Ovary (tissue), 7 donors: ENCODE measurements at regions not wholly inside any gene's neighbourhood (a gene's known extent, or its start where the extent isn't known, plus 50 kb on each side); places are given as distances from the start of the nearest gene placed in this dataset.
"Not testable (repeated sequence)": the region's sequence is repeated elsewhere in the genome, so short reads cannot be mapped to it uniquely, and the experiment has no call there.

Source experiments
- DNase-seq, 5 donors: peaks; one replicate each; pipeline ENCODE4 v3.0.0-alpha.2; 2019 to 2020
- H3K27ac ChIP-seq, 2 donors: fragments of 200-600 bp; one replicate each; pipeline versions ENCODE4 v1.5.1 to v1.8.0; 2019 to 2022
- H3K27me3 ChIP-seq: fragments of 200-600 bp; one replicate; pipeline ENCODE4 v1.8.0; 2022
- H3K36me3 ChIP-seq: fragments of 200-600 bp; sonication (generic); one replicate; pipeline ENCODE4 v1.5.1; 2019
- H3K4me1 ChIP-seq: one replicate; pipeline ENCODE4 v1.8.1; 2013; ENCODE audit warnings: mild to moderate bottlenecking, moderate library complexity; ENCODE audit not compliant: insufficient read depth
- H3K4me3 ChIP-seq: fragments of 200-600 bp; sonication (generic); one replicate; pipeline ENCODE4 v1.5.1; 2017
- H3K9me3 ChIP-seq, 2 donors: fragments of 200-600 bp in 1 of 2; sonication (generic) in 1 of 2; one replicate each; pipeline versions ENCODE4 v1.5.1 to v1.8.1; 2013 to 2019; ENCODE audit warnings: mild to moderate bottlenecking in 1 of 2, moderate library complexity in 1 of 2
- CTCF ChIP-seq, 3 donors: fragments of 450-650 bp in 2 of 3; fragments of 200-600 bp in 1 of 3; IDR thresholded peaks; one replicate each; pipeline versions ENCODE4 v1.5.1 to v1.8.0; 2016 to 2022; ENCODE audit warnings: antibody characterized with exemption in 3 of 3, mild to moderate bottlenecking in 1 of 3
- EP300 ChIP-seq: sonication (generic); formaldehyde crosslinking; IDR thresholded peaks from one replicate; pipeline ENCODE4 v1.6.1; 2017; ENCODE audit warnings: antibody characterized with exemption
- POLR2A ChIP-seq: fragments of 450-650 bp; IDR thresholded peaks from one replicate; pipeline ENCODE4 v1.6.1; 2017; ENCODE audit warnings: antibody characterized with exemption, mild to moderate bottlenecking, moderate library complexity
- WGBS, 3 donors: extraction: QIAGEN DNeasy Blood & Tissue Kit in 1 of 3; methylation state at CpG; one replicate each; pipeline versions ENCODE4 v1.1.5 to v1.1.7; 2013 to 2017; 5-methylcytosine and 5-hydroxymethylcytosine counted together
- intact Hi-C, 4 donors: fragments of 100-400 bp; cut with DNase I; formaldehyde crosslinking; loops; one replicate each; pipeline versions ENCODE4 v1.11.0 to v1.15.1; 2022 to 2023
- donor health status: DM: no; HTN: no; CAD: no; lungs with moderate emphysema.
- donor health status: DM: no; HTN: no; CAD: no.
- donor health status: Bipolar disorder and iron deficiency.
- donor health status: DM: no; HTN: no; CAD: no.
- donor health status: DM: yes; HTN: yes; CAD: no.

DNA sequence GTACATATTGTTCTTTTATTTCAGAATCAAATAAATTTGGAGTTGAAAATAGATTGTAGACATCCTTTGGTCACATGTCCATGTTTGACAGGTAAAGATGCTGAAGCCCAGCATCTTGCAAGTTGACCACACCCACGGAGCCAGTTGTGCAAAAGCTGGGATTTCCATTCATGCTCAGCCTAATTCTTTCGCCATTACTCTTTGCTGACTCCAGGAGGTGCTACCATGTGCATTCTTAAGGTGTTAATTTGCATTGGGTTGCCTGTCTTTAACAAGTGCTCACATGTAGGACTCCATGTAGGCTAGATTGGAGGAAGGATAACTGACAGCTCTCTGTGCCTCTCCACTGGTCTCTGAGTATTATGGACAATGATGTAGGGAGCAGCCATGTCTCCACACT lies 660.7 kb downstream of the LMO4 start:
- Histone ChIP-seq H3K4me1 (no peaks in the 10 kb centered on the region), H3K4me3 (no peak overlapping the region), H3K27ac (no peak overlapping the region), H3K36me3 (no peaks in the 10 kb centered on the region), H3K27me3 (no peaks in the 10 kb centered on the region), H3K9me3 (no peaks in the 10 kb centered on the region)
- intact Hi-C loops = no loop called here
- no peak for TF ChIP-seq POLR2A
- TF ChIP-seq EP300 = no peak
- TF ChIP-seq CTCF (IDR thresholded peaks at IDR 0.05) = no peak
- no peak for DNase-seq
- 69 to 88% (median 71%) methylated on average over 2 of the region's 2 CpGs for WGBS, 3 donors

- H3K4me3 ChIP-seq, H3K27me3 ChIP-seq, H3K27ac ChIP-seq, H3K9me3 ChIP-seq, H3K36me3 ChIP-seq, DNase-seq, H3K4me1 ChIP-seq, intact Hi-C loops: not testable (repeated sequence)
- 92 to 98% (median 96%) methylated on average over 5 of the region's 5 CpGs for WGBS, 3 donors
Observed at GRCh38 chr1:87992536-87992935, 663.9 kb downstream of the LMO4 start.

DNA sequence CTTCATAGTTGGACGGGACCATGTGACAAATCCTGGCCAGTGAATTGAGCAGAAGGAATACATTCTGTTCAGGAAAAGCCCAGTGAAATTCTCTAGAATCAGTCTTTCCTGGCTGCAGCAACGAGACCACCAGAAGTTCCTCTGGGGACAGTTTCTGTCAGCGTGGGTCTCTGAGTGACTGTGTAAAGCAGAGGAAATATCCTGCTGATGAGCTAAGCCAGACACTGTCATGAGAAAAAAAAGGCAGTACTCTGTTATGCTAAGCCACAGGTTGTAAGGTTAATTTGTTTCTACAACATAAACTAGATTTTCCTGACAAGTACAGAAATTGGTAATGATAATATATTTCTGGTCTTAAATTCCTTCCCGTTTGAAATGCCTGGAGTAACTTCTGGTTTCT lies 664.4 kb downstream of the LMO4 start:
- H3K9me3 ChIP-seq = no peaks in the 10 kb centered on the region
- no peaks in the 10 kb centered on the region for H3K36me3 ChIP-seq
- H3K4me1 ChIP-seq = no peaks in the 10 kb centered on the region
- intact Hi-C loops = no loop called here
- TF ChIP-seq CTCF (IDR thresholded peaks at IDR 0.05) = no peak
- no peak for TF ChIP-seq POLR2A
- TF ChIP-seq EP300 = no peak
- no peak overlapping the region for H3K27ac ChIP-seq
- H3K27me3 ChIP-seq = no peaks in the 10 kb centered on the region
- no peak overlapping the region for H3K4me3 ChIP-seq
- DNase-seq = no peak
- 62 to 69% (median 67%) methylated on average over 4 of the region's 4 CpGs for WGBS, 3 donors

- WGBS, 3 donors = 88 to 92% (median 89%) methylated on average over 6 of the region's 6 CpGs
- no peaks in the 10 kb centered on the region for H3K9me3 ChIP-seq
- intact Hi-C loops = no loop called here
- no peaks in the 10 kb centered on the region for H3K27me3 ChIP-seq
- DNase-seq = no peak
- TF ChIP-seq POLR2A (no peak), EP300 (no peak), CTCF (IDR thresholded peaks at IDR 0.05) (no peak)
- H3K27ac ChIP-seq = no peak overlapping the region
- H3K4me1 ChIP-seq = no peaks in the 10 kb centered on the region
- no peaks in the 10 kb centered on the region for H3K36me3 ChIP-seq
- no peak overlapping the region for H3K4me3 ChIP-seq
Observed at GRCh38 chr1:87999852-88000251, 671.2 kb downstream of the LMO4 start.

DNA sequence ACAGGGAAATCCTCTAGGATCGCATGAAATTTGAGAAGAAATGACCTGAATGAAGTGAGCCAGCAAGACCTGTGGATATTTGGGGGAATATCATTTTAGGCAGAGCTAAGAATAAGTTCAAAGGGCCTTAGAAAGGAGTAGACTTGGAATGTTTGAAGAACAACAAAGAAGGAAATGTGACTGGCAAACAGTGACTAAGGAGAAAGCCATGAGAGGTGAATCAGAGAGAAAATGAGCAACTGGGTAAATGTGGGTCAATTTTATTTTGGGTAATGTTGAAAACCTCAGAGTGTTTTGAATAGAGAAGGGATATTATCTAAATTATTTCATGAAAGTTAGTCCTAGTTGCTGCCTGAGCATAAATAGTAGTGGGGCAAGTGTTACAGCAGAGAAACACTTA lies 672.8 kb downstream of the LMO4 start:
- H3K4me3 ChIP-seq = no peak overlapping the region
- H3K36me3 ChIP-seq = no peaks in the 10 kb centered on the region
- H3K27ac ChIP-seq = no peak overlapping the region
- H3K9me3 ChIP-seq = no peaks in the 10 kb centered on the region
- no peaks in the 10 kb centered on the region for H3K27me3 ChIP-seq
- H3K4me1 ChIP-seq = no peaks in the 10 kb centered on the region
- DNase-seq = no peak
- WGBS, 3 donors = 47 to 73% (median 57%) methylated on average over 1 of the region's 1 CpG
- intact Hi-C loops = no loop called here
- TF ChIP-seq POLR2A (no peak), EP300 (no peak), CTCF (IDR thresholded peaks at IDR 0.05) (no peak)
